Retinal pigment epithelial cell (primary cell): ENCODE measurements at regions not wholly inside any gene's neighbourhood (a gene's known extent, or its start where the extent isn't known, plus 50 kb on each side); places are given as distances from the start of the nearest gene placed in this dataset.
"Not testable (repeated sequence)": the region's sequence is repeated elsewhere in the genome, so short reads cannot be mapped to it uniquely, and the experiment has no call there.

Source experiments
- DNase-seq: peaks from one replicate; pipeline ENCODE4 v3.0.0-alpha.2; 2010; ENCODE audit warnings: low read depth
- H3K4me3 ChIP-seq: 2 replicates; pipeline ENCODE4 v1.5.1; 2011; ENCODE audit warnings: mild to moderate bottlenecking, low read length, control low read depth, moderate library complexity
- CTCF ChIP-seq: conservative IDR thresholded peaks from 2 replicates; pipeline ENCODE4 v1.5.1; 2011; ENCODE audit warnings: low read depth, low read length, control low read depth, inconsistent platforms

- no peak for TF ChIP-seq CTCF
Measured at GRCh38 chr3:67142432-67142831, 144.3 kb downstream of the KBTBD8 start.

GRCh38 chr3:67145738-67146137 is 147.6 kb downstream of the KBTBD8 start:
- no peak for TF ChIP-seq CTCF
- DNase-seq = no peak
- no peak overlapping the region for H3K4me3 ChIP-seq

More at GRCh38 chr3:67142432-67142831, 144.3 kb downstream of the KBTBD8 start:
- H3K4me3 ChIP-seq = no peak overlapping the region
- DNase-seq = no peak

DNA sequence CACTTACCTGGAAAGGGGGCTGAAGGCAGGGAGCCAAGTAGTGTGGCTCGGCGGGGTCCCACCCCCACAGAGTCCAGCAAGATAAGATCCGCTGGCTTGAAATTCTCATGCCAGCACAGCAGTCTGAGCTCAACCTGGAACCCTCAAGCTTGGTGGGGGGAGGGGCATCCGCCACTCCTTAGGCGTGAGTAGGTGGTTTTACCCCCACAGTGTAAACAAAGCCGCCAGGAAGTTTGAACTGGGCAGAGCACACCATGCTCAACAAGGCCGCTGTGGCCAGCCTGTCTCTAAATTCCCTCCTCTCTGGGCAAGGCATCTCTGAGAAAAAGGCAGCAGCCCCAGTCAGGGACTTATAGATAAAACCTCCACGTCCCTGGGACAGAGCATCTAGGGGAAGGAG is 156.3 kb downstream of the KBTBD8 start:
- no peak overlapping the region for H3K4me3 ChIP-seq
- DNase-seq = no peak
- no peak for TF ChIP-seq CTCF

DNA sequence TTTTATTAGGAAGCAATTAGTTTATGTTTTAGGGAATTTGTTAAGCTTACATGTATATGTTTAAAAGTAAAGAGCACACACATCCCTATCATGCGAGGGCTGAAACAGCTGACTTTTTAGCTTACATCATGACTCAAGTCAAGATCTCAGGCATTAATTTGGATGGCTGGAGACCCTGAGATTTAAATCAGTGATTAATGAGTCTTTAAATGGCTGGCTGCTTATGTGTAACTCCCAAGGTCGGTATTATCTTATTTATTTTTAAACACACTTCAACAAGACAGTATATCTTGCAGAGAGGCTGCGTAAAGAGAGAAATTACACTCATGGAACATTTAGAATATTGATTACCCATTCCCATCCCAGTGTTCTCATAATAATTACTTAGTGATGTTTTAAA is 169.4 kb downstream of the KBTBD8 start:
- no peak overlapping the region for H3K4me3 ChIP-seq
- no peak for TF ChIP-seq CTCF
- DNase-seq = no peak

- TF ChIP-seq CTCF = no peak
- no peak overlapping the region for H3K4me3 ChIP-seq
- no peak for DNase-seq
Measured at GRCh38 chr3:67171841-67172240, 173.7 kb downstream of the KBTBD8 start.

DNA sequence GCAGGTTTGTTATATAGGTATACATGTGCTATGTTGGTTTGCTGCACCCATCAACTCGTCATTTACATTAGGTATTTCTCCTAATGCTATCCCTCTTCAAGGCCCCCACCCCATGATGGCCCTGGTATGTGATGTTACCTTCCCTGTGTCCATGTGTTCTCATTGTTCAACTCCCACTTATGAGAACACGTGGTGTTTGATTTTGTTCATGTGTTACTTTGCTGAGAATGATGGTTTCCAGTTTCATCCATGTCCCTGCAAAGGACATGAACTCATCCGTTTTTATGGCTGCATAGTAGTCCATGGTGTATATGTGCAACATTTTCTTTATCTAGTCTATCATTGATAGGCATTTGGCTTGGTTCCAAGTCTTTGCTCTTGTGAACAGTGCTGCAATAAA is 175.0 kb downstream of the KBTBD8 start:
- DNase-seq, H3K4me3 ChIP-seq: not testable (repeated sequence)

GRCh38 chr3:67176396-67176795 is 178.3 kb downstream of the KBTBD8 start:
- TF ChIP-seq CTCF = no peak
- no peak overlapping the region for H3K4me3 ChIP-seq
- DNase-seq = no peak

- TF ChIP-seq CTCF = no peak
- no peak overlapping the region for H3K4me3 ChIP-seq
- DNase-seq = no peak
Measured at GRCh38 chr3:67192466-67192865, 194.4 kb downstream of the KBTBD8 start.
